H1 (cell line): ENCODE measurements at regions not wholly inside any gene's neighbourhood (a gene's known extent, or its start where the extent isn't known, plus 50 kb on each side); places are given as distances from the start of the nearest gene placed in this dataset.

Source experiments
- CTCF ChIA-PET: fragments of 300-600 bp; sonication (Branson Sonifier 250); formaldehyde crosslinking; loops from one replicate; lab custom pipeline; 2021; ENCODE audit not compliant: partially characterized antibody; lab: Charles Lee
- POLR2A ChIA-PET: fragments of 300-600 bp; sonication (Branson Sonifier 250); formaldehyde crosslinking; loops from one replicate; lab custom pipeline; 2021; ENCODE audit warnings: inconsistent platforms; ENCODE audit not compliant: partially characterized antibody; lab: Charles Lee
- DNase-seq, 2 experiments: peaks; one replicate each; pipeline versions ENCODE4 v3.0.0 to v3.0.0-alpha.2; 2010 to 2022; ENCODE audit warnings: low spot score in 2 of 2, low read depth in 1 of 2, mixed read lengths in 1 of 2
- FAIRE-seq: peaks from 2 replicates; lab custom pipeline; 2011; peaks lifted over from hg19 to GRCh38; lab: Jason Lieb, UNC
- H2AFZ ChIP-seq: 2 replicates; pipeline ENCODE4 v1.8.1; 2012; ENCODE audit warnings: low read length, inconsistent platforms
- H2AK5ac ChIP-seq: 2 replicates; pipeline ENCODE4 v1.6.1; 2013; ENCODE audit warnings: low read depth, low read length
- H2BK120ac ChIP-seq: replicated peaks from 2 replicates; pipeline ENCODE3; 2013; ENCODE audit warnings: low read depth, low read length, inconsistent platforms
- H2BK12ac ChIP-seq: 2 replicates; pipeline ENCODE4 v1.6.1; 2013; ENCODE audit warnings: low read depth, low read length
- H2BK15ac ChIP-seq: 2 replicates; pipeline ENCODE4 v1.6.1; 2013; ENCODE audit warnings: low read length
- H2BK20ac ChIP-seq: 2 replicates; pipeline ENCODE4 v1.6.1; 2013; ENCODE audit warnings: low read length
- H2BK5ac ChIP-seq: 2 replicates; pipeline ENCODE4 v1.6.1; 2013; ENCODE audit warnings: low read depth, low read length
- H3K14ac ChIP-seq: 2 replicates; pipeline ENCODE4 v1.6.1; 2013; ENCODE audit warnings: inconsistent platforms; ENCODE audit not compliant: insufficient read length
- H3K18ac ChIP-seq: 2 replicates; pipeline ENCODE4 v1.6.1; 2013; ENCODE audit warnings: low read length; ENCODE audit errors: extremely low read depth
- H3K23ac ChIP-seq: 2 replicates; pipeline ENCODE4 v1.6.1; 2013; ENCODE audit warnings: inconsistent platforms; ENCODE audit not compliant: insufficient read length
- H3K23me2 ChIP-seq: 2 replicates; pipeline ENCODE4 v1.6.1; 2013; ENCODE audit warnings: low read depth, low read length
- H3K27ac ChIP-seq: 2 replicates; pipeline ENCODE4 v1.6.1; 2011; ENCODE audit warnings: low read depth, low read length, inconsistent platforms
- H3K27me3 ChIP-seq, 4 experiments: replicated peaks in 1 of 4; 1 replicate in 1 of 4; 2 replicates in 3 of 4; pipeline versions ENCODE4 v1.6.1 to v1.8.1; 2011 to 2013; ENCODE audit warnings: low read length in 3 of 4, mild to moderate bottlenecking in 3 of 4, inconsistent platforms in 2 of 4, mixed read lengths in 2 of 4, moderate library complexity in 1 of 4; ENCODE audit not compliant: control insufficient read depth in 3 of 4, insufficient read depth in 3 of 4; ENCODE audit errors: extremely low read depth in 1 of 4
- H3K36me3 ChIP-seq, 4 experiments: 2 replicates each; pipeline versions ENCODE4 v1.6.1 to v1.8.1; 2011 to 2013; ENCODE audit warnings: mild to moderate bottlenecking in 4 of 4, low read length in 3 of 4, moderate library complexity in 2 of 4, control low read depth in 1 of 4, inconsistent platforms in 1 of 4; ENCODE audit not compliant: insufficient read depth in 4 of 4, control insufficient read depth in 2 of 4
- H3K4ac ChIP-seq: replicated peaks from 2 replicates; pipeline ENCODE3; 2013; ENCODE audit warnings: low read length, low read depth, mixed read lengths, inconsistent platforms; ENCODE audit not compliant: insufficient read length
- H3K4me1 ChIP-seq, 4 experiments: replicated peaks in 1 of 4; 1 replicate in 1 of 4; 2 replicates in 3 of 4; pipeline versions ENCODE4 v1.6.1 to v1.8.1; 2011 to 2013; ENCODE audit warnings: low read length in 3 of 4, inconsistent platforms in 2 of 4, mixed read lengths in 1 of 4; ENCODE audit not compliant: insufficient read depth in 4 of 4, control insufficient read depth in 3 of 4
- H3K4me2 ChIP-seq, 2 experiments: 2 replicates each; pipeline versions ENCODE4 v1.6.1 to v1.8.1; 2011 to 2013; ENCODE audit warnings: low read depth in 2 of 2, low read length in 2 of 2, control low read depth in 1 of 2, inconsistent platforms in 1 of 2, mild to moderate bottlenecking in 1 of 2; ENCODE audit not compliant: insufficient read depth in 1 of 2
- H3K4me3 ChIP-seq, 4 experiments: fragments of 200-600, 300-600 bp in 1 of 4; sonication (generic), shearing (Covaris generic), sonication (Bioruptor Twin) in 1 of 4; 2 replicates each; pipeline versions ENCODE4 v1.5.1 to v1.8.1; 2011 to 2016; ENCODE audit warnings: low read length in 4 of 4, low read depth in 3 of 4, control low read depth in 2 of 4, inconsistent platforms in 2 of 4, mild to moderate bottlenecking in 2 of 4, mixed read lengths in 1 of 4, moderate library complexity in 1 of 4; ENCODE audit not compliant: insufficient read depth in 2 of 4; ENCODE audit errors: extremely low read depth in 1 of 4
- H3K56ac ChIP-seq: replicated peaks from 2 replicates; pipeline ENCODE3; 2013; ENCODE audit warnings: low read depth, mild to moderate bottlenecking, mixed read lengths, low read length, inconsistent platforms; ENCODE audit not compliant: insufficient read length
- H3K79me1 ChIP-seq: 2 replicates; pipeline ENCODE4 v1.6.1; 2013; ENCODE audit warnings: low read depth, low read length, control low read depth
- H3K79me2 ChIP-seq, 2 experiments: 2 replicates each; pipeline versions ENCODE4 v1.6.1 to v1.8.1; 2012 to 2013; ENCODE audit warnings: low read length in 2 of 2, mild to moderate bottlenecking in 2 of 2, inconsistent platforms in 1 of 2; ENCODE audit not compliant: insufficient read depth in 2 of 2, control insufficient read depth in 1 of 2
- H3K9ac ChIP-seq, 4 experiments: replicated peaks in 1 of 4; 1 replicate in 1 of 4; 2 replicates in 3 of 4; pipeline versions ENCODE4 v1.6.1 to v1.8.1; 2011 to 2013; ENCODE audit warnings: low read depth in 3 of 4, low read length in 3 of 4, control low read depth in 2 of 4, mild to moderate bottlenecking in 2 of 4, moderate library complexity in 2 of 4, inconsistent platforms in 1 of 4; ENCODE audit errors: extremely low read depth in 1 of 4
- H3K9me3 ChIP-seq, 2 experiments: 2 replicates each; pipeline versions ENCODE4 v1.6.1 to v1.8.1; 2012 to 2013; ENCODE audit warnings: mild to moderate bottlenecking in 2 of 2, moderate library complexity in 2 of 2, control low read depth in 1 of 2, inconsistent platforms in 1 of 2, low read depth in 1 of 2, low read length in 1 of 2, mixed read lengths in 1 of 2; ENCODE audit not compliant: insufficient read depth in 2 of 2
- H4K20me1 ChIP-seq, 2 experiments: replicated peaks in 1 of 2; 2 replicates each; pipeline versions ENCODE3 to v1.8.1; 2011 to 2013; ENCODE audit warnings: inconsistent platforms in 2 of 2, low read length in 2 of 2, mild to moderate bottlenecking in 1 of 2; ENCODE audit not compliant: insufficient read depth in 2 of 2, control insufficient read depth in 1 of 2
- H4K5ac ChIP-seq: 2 replicates; pipeline ENCODE4 v1.6.1; 2013; ENCODE audit warnings: low read length, low read depth, mixed read lengths, inconsistent platforms; ENCODE audit not compliant: insufficient read length
- H4K8ac ChIP-seq: 2 replicates; pipeline ENCODE4 v1.8.0; 2013; ENCODE audit warnings: mild to moderate bottlenecking, moderate library complexity, low read length, inconsistent platforms; ENCODE audit not compliant: insufficient read depth; ENCODE audit errors: extremely low read depth
- H4K91ac ChIP-seq: replicated peaks from 2 replicates; pipeline ENCODE3; 2013; ENCODE audit warnings: low read length, mixed read lengths, inconsistent platforms; ENCODE audit not compliant: insufficient read length
- CREB1 ChIP-seq: IDR thresholded peaks from 2 replicates; pipeline ENCODE4 v1.6.1; 2012; ENCODE audit warnings: inconsistent platforms
- FOSL1 ChIP-seq: IDR thresholded peaks from 2 replicates; pipeline ENCODE4 v1.6.1; 2011; ENCODE audit warnings: mild to moderate bottlenecking, low read depth, low read length, moderate library complexity; ENCODE audit not compliant: insufficient read depth
- WGBS, 2 experiments: shearing (Covaris generic) in 1 of 2; methylation state at CpG; one replicate each; pipeline versions ENCODE4 v1.1.6 to v1.1.7; 2013 to 2015; ENCODE audit warnings: low lambda C conversion rate in 2 of 2, mixed read lengths in 2 of 2, inconsistent platforms in 1 of 2, low coverage in 1 of 2, missing lambda C conversion rate in 1 of 2; ENCODE audit not compliant: insufficient replicate concordance in 2 of 2, insufficient coverage in 1 of 2, insufficient read length in 1 of 2; ENCODE audit errors: extremely low coverage in 1 of 2, missing lambda C conversion rate in 1 of 2; 5-methylcytosine and 5-hydroxymethylcytosine counted together

DNA sequence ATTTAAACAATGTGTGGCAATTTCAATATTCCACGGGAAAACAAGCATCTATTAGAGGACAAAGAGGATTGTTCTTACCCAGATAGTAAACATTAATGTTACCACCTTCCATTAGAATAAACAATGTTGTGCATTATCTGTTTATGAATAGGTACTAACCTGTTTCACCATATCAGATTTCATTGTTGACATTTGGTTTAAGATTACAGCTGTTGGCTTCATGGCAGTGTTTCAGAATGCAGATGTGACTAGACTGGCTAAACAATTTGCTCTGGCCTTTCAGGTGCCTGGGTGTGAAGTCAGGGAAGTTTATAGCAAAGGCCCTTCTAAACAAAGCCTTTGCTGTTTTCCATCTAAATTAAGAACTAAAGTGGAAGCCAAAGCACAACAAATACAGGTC, 464.7 kb upstream of the FAM47C start:
- Histone ChIP-seq H3K23me2 (no peaks in the 10 kb centered on the region), H3K79me2 (no peaks in the 10 kb centered on the region), H2BK20ac (no peak overlapping the region), H4K8ac (no peak overlapping the region), H3K4ac (no peak overlapping the region), H3K14ac (no peak overlapping the region), H3K36me3 (no peaks in the 10 kb centered on the region), H4K5ac (no peak overlapping the region), H2BK120ac (no peak overlapping the region), H3K79me1 (no peaks in the 10 kb centered on the region), H2BK12ac (no peak overlapping the region), H3K27ac (no peak overlapping the region), H3K4me2 (no peak overlapping the region), H3K9ac (no peak overlapping the region), H3K4me1 (no peaks in the 10 kb centered on the region), H3K56ac (no peak overlapping the region), H2BK15ac (no peak overlapping the region), H3K27me3 (no peaks in the 10 kb centered on the region), H4K20me1 (no peaks in the 10 kb centered on the region), H4K91ac (no peak overlapping the region), H2BK5ac (no peak overlapping the region), H3K4me3 (no peak overlapping the region), H3K23ac (no peak overlapping the region), H3K18ac (no peak overlapping the region), H2AFZ (no peak overlapping the region), H2AK5ac (no peak overlapping the region), H3K9me3 (no peaks in the 10 kb centered on the region)
- ChIA-PET POLR2A (no interaction called here), CTCF (no interaction called here)
- DNase-seq (no peak), FAIRE-seq (no peak)
- no peak for TF ChIP-seq FOSL1
- TF ChIP-seq CREB1: no peak
- 91% methylated on average over 1 of the region's 1 CpG; no CpG with 5 or more reads in 1 of the 2 experiments for WGBS, 2 experiments
